Thyroid gland (tissue), 4 donors: ENCODE measurements at regions not wholly inside any gene's neighbourhood (a gene's known extent, or its start where the extent isn't known, plus 50 kb on each side); places are given as distances from the start of the nearest gene placed in this dataset.
"Not testable (repeated sequence)": the region's sequence is repeated elsewhere in the genome, so short reads cannot be mapped to it uniquely, and the experiment has no call there.

Experiments used
- DNase-seq, 2 donors: peaks; one replicate each; pipeline ENCODE4 v3.0.0-alpha.2; 2019
- H3K27ac ChIP-seq, 3 donors: fragments of 200-600 bp; sonication (generic); 1 replicate in 2 of 3; 2 replicates in 1 of 3; pipeline ENCODE4 v1.5.1; 2016 to 2019; ENCODE audit warnings: mild to moderate bottlenecking in 1 of 3, moderate library complexity in 1 of 3
- H3K27me3 ChIP-seq: fragments of 200-600 bp; sonication (generic); one replicate; pipeline ENCODE4 v1.5.1; 2019
- H3K36me3 ChIP-seq, 2 donors: fragments of 200-600 bp; sonication (generic); one replicate each; pipeline ENCODE4 v1.5.1; 2016 to 2019
- H3K4me1 ChIP-seq, 2 donors: fragments of 200-600 bp; sonication (generic); one replicate each; pipeline ENCODE4 v1.5.1; 2017 to 2019
- H3K4me3 ChIP-seq, 3 donors: fragments of 200-600 bp; sonication (generic); replicated peaks in 1 of 3; 1 replicate in 2 of 3; 2 replicates in 1 of 3; pipeline ENCODE4 v1.5.1; 2016; ENCODE audit warnings: mild to moderate bottlenecking in 1 of 3
- H3K9me3 ChIP-seq: fragments of 200-600 bp; sonication (generic); one replicate; pipeline ENCODE4 v1.5.1; 2017
- CTCF ChIP-seq, 6 experiments: fragments of 200-600 bp in 3 of 6; fragments of 450-650 bp in 3 of 6; sonication (generic) in 3 of 6; IDR thresholded peaks; one replicate each; pipeline ENCODE4 v1.5.1; 2016 to 2019; ENCODE audit warnings: antibody characterized with exemption in 6 of 6, mild to moderate bottlenecking in 2 of 6, inconsistent platforms in 1 of 6, moderate library complexity in 1 of 6
- POLR2A ChIP-seq, 2 donors: fragments of 450-650 bp; IDR thresholded peaks; one replicate each; pipeline ENCODE4 v1.6.1; 2017; ENCODE audit warnings: antibody characterized with exemption in 2 of 2, mild to moderate bottlenecking in 2 of 2, moderate library complexity in 1 of 2
- WGBS, 2 donors: methylation state at CpG; one replicate each; pipeline ENCODE4 v1.1.5; 2017; 5-methylcytosine and 5-hydroxymethylcytosine counted together
- intact Hi-C: fragments of 100-400 bp; cut with DNase I; formaldehyde crosslinking; loops from one replicate; pipeline ENCODE4 v1.15.1; 2023

- no peaks in the 10 kb centered on the region for H3K9me3 ChIP-seq
- H3K27ac ChIP-seq, result no peak overlapping the region
- WGBS, 2 donors, result 93 to 94% methylated on average over 10 of the region's 10 CpGs
- intact Hi-C loops, result no loop called here
- no peaks in the 10 kb centered on the region for H3K27me3 ChIP-seq
- H3K4me3 ChIP-seq, result no peak overlapping the region
- TF ChIP-seq CTCF (IDR thresholded peaks at IDR 0.05) (no peak), POLR2A (IDR thresholded peaks at IDR 0.05) (no peak)
- H3K36me3 ChIP-seq, result no peaks in the 10 kb centered on the region
- no peaks in the 10 kb centered on the region for H3K4me1 ChIP-seq
- no peak for DNase-seq
Observed at GRCh38 chr5:40347981-40348725, 331.6 kb upstream of the PTGER4 start.

GRCh38 chr5:40346901-40347300 lies 332.8 kb upstream of the PTGER4 start:
- no peak for DNase-seq
- TF ChIP-seq CTCF (IDR thresholded peaks at IDR 0.05) (no peak), POLR2A (IDR thresholded peaks at IDR 0.05) (no peak)
- H3K4me1 ChIP-seq, result no peaks in the 10 kb centered on the region
- H3K36me3 ChIP-seq, result no peaks in the 10 kb centered on the region
- intact Hi-C loops, result no loop called here
- H3K4me3 ChIP-seq, result no peak overlapping the region
- H3K27me3 ChIP-seq, result no peaks in the 10 kb centered on the region
- WGBS, 2 donors, result 81 to 91% methylated on average over 1 of the region's 1 CpG
- H3K9me3 ChIP-seq, result no peaks in the 10 kb centered on the region
- no peak overlapping the region for H3K27ac ChIP-seq

- whole genome bisulfite sequencing, 2 donors, result 87 to 92% methylated on average over 3 of the region's 3 CpGs
- H3K27me3 ChIP-seq, DNase-seq, H3K4me3 ChIP-seq, H3K4me1 ChIP-seq, H3K27ac ChIP-seq, H3K9me3 ChIP-seq, H3K36me3 ChIP-seq, intact Hi-C loops: not testable (repeated sequence)
Observed at GRCh38 chr5:40338434-40338833, 341.3 kb upstream of the PTGER4 start.

- Histone ChIP-seq H3K4me1 (no peaks in the 10 kb centered on the region), H3K4me3 (no peak overlapping the region), H3K36me3 (no peaks in the 10 kb centered on the region), H3K9me3 (no peaks in the 10 kb centered on the region), H3K27ac (no peak overlapping the region), H3K27me3 (no peaks in the 10 kb centered on the region)
- intact Hi-C loops, result no loop called here
- no peak for DNase-seq
- TF ChIP-seq CTCF (IDR thresholded peaks at IDR 0.05) (no peak), POLR2A (IDR thresholded peaks at IDR 0.05) (no peak)
- 84 to 85% methylated on average over 1 of the region's 1 CpG for WGBS, 2 donors
Observed at GRCh38 chr5:40334242-40334635, 345.5 kb upstream of the PTGER4 start.

GRCh38 chr5:40333459-40334241 lies 346.1 kb upstream of the PTGER4 start:
- Histone ChIP-seq H3K4me3 (no peak overlapping the region), H3K36me3 (no peaks in the 10 kb centered on the region), H3K9me3 (no peaks in the 10 kb centered on the region), H3K27me3 (no peaks in the 10 kb centered on the region), H3K4me1 (no peaks in the 10 kb centered on the region), H3K27ac (no peak overlapping the region)
- 89 to 91% methylated on average over 4 of the region's 4 CpGs for WGBS, 2 donors
- TF ChIP-seq CTCF (IDR thresholded peaks at IDR 0.05) (no peak), POLR2A (IDR thresholded peaks at IDR 0.05) (no peak)
- no peak for DNase-seq
- intact Hi-C loops, result no loop called here
